Ovary (tissue), 3 donors: ENCODE measurements at regions not wholly inside any gene's neighbourhood (a gene's known extent, or its start where the extent isn't known, plus 50 kb on each side); places are given as distances from the start of the nearest gene placed in this dataset.

Source experiments
- POLR2A ChIP-seq: fragments of 450-650 bp; IDR thresholded peaks from one replicate; pipeline ENCODE4 v1.6.1; 2017; ENCODE audit warnings: antibody characterized with exemption, mild to moderate bottlenecking, moderate library complexity
- TF ChIP-seq, protein P1 (sequence below), 3 donors: fragments of 450-650 bp in 2 of 3; fragments of 200-600 bp in 1 of 3; IDR thresholded peaks; one replicate each; pipeline versions ENCODE4 v1.5.1 to v1.8.0; 2016 to 2022; ENCODE audit warnings: antibody characterized with exemption in 3 of 3, mild to moderate bottlenecking in 1 of 3
- donor health status: DM: no; HTN: no; CAD: no.

- TF ChIP-seq, protein P1, sequence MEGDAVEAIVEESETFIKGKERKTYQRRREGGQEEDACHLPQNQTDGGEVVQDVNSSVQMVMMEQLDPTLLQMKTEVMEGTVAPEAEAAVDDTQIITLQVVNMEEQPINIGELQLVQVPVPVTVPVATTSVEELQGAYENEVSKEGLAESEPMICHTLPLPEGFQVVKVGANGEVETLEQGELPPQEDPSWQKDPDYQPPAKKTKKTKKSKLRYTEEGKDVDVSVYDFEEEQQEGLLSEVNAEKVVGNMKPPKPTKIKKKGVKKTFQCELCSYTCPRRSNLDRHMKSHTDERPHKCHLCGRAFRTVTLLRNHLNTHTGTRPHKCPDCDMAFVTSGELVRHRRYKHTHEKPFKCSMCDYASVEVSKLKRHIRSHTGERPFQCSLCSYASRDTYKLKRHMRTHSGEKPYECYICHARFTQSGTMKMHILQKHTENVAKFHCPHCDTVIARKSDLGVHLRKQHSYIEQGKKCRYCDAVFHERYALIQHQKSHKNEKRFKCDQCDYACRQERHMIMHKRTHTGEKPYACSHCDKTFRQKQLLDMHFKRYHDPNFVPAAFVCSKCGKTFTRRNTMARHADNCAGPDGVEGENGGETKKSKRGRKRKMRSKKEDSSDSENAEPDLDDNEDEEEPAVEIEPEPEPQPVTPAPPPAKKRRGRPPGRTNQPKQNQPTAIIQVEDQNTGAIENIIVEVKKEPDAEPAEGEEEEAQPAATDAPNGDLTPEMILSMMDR (IDR thresholded peaks at IDR 0.05): no peak
- TF ChIP-seq POLR2A: no peak
Observed at GRCh38 chr12:81963026-81963425, 203.9 kb upstream of the PPFIA2 start.
